Adrenal gland (tissue), 9 donors: ENCODE measurements at regions not wholly inside any gene's neighbourhood (a gene's known extent, or its start where the extent isn't known, plus 50 kb on each side); places are given as distances from the start of the nearest gene placed in this dataset.

ENCODE experiments used
- DNase-seq, 7 donors: peaks; one replicate each; pipeline ENCODE4 v3.0.0-alpha.2; 2019 to 2020
- H3K27ac ChIP-seq, 5 donors: fragments of 200-600 bp; sonication (generic) in 4 of 5; 1 replicate in 3 of 5; 2 replicates in 2 of 5; pipeline versions ENCODE4 v1.5.1 to v1.8.0; 2016 to 2020; ENCODE audit warnings: mild to moderate bottlenecking in 1 of 5
- H3K27me3 ChIP-seq: fragments of 200-600 bp; 2 replicates; pipeline ENCODE4 v1.8.0; 2021
- H3K36me3 ChIP-seq, 2 donors: fragments of 200-600 bp; replicated peaks in 1 of 2; 1 replicate in 1 of 2; 2 replicates in 1 of 2; pipeline versions ENCODE4 v1.5.1 to v1.8.0; 2018 to 2022
- H3K4me1 ChIP-seq, 2 donors: fragments of 200-600 bp; replicated peaks in 1 of 2; 1 replicate in 1 of 2; 2 replicates in 1 of 2; pipeline versions ENCODE4 v1.5.1 to v1.8.0; 2018 to 2021
- H3K4me3 ChIP-seq, 4 donors: fragments of 200-600 bp; sonication (generic) in 3 of 4; one replicate each; pipeline ENCODE4 v1.5.1; 2016 to 2018
- H3K9me3 ChIP-seq, 3 donors: fragments of 200-600 bp; sonication (generic) in 1 of 3; replicated peaks in 1 of 3; 1 replicate in 2 of 3; 2 replicates in 1 of 3; pipeline versions ENCODE4 v1.5.1 to v1.8.0; 2016 to 2021
- CTCF ChIP-seq, 6 experiments: fragments of 450-650 bp in 4 of 6; fragments of 200-600 bp in 2 of 6; sonication (generic) in 1 of 6; IDR thresholded peaks; 1 replicate in 5 of 6; 2 replicates in 1 of 6; pipeline versions ENCODE4 v1.5.1 to v1.8.0; 2016 to 2021; ENCODE audit warnings: antibody characterized with exemption in 6 of 6, mild to moderate bottlenecking in 2 of 6, moderate library complexity in 1 of 6
- POLR2A ChIP-seq, 2 donors: fragments of 450-650 bp; IDR thresholded peaks; one replicate each; pipeline ENCODE4 v1.6.1; 2017; ENCODE audit warnings: antibody characterized with exemption in 2 of 2, mild to moderate bottlenecking in 2 of 2, moderate library complexity in 1 of 2
- WGBS, 4 donors: extraction: QIAGEN DNeasy Blood & Tissue Kit in 2 of 4; methylation state at CpG; one replicate each; pipeline versions ENCODE4 v1.1.5 to v1.1.7; 2013 to 2017; 5-methylcytosine and 5-hydroxymethylcytosine counted together
- intact Hi-C, 2 donors: fragments of 100-400 bp; cut with DNase I; formaldehyde crosslinking; loops; one replicate each; pipeline versions ENCODE4 v1.14.1 to v1.15.0; 2022 to 2023
- donor health status: healthy with polysubstance abuse.
- donor health status: Bipolar disorder and iron deficiency.
- donor health status: DM: yes; HTN: yes; CAD: no.
- donor health status: DM: no; HTN: no; CAD: no.
- donor health status: DM: no; HTN: no; CAD: no.

DNA sequence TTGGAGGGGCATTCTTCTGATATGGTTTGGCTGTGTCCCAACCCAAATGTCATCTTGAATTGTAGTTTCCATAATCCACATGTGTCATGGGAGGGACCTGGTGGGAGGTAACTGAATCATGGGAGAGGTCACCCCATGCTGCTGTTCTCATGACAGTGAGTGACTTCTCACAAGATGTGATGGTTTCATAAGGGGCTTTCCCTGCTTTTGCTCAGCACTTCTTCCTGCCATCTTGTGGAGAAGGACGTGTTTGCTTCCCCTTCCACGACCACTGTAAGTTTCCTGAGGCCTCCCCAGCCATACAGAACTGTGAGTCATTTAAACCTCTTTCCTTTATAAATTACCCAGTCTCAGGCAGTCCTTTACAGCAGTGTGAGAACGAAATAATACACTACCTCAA lies 382.4 kb downstream of the VRK1 start:
- DNase-seq, result no peak
- Histone ChIP-seq H3K4me1 (no peaks in the 10 kb centered on the region), H3K4me3 (no peak overlapping the region), H3K27ac (no peak overlapping the region), H3K9me3 (no peaks in the 10 kb centered on the region), H3K36me3 (no peaks in the 10 kb centered on the region), H3K27me3 (no peaks in the 10 kb centered on the region)
- intact Hi-C loops, result no loop called here
- no peak for TF ChIP-seq CTCF (IDR thresholded peaks at IDR 0.05)
- no peak for TF ChIP-seq POLR2A (IDR thresholded peaks at IDR 0.05)
- WGBS, 4 donors, result 30 to 68% (median 44%) methylated on average over 3 of the region's 3 CpGs

GRCh38 chr14:97180304-97181200 lies 383.4 kb downstream of the VRK1 start:
- DNase-seq, result peak; percentile 56 to 77 (median 71)
- Histone ChIP-seq H3K9me3 (no peaks in the 10 kb centered on the region), H3K4me1 (no peaks in the 10 kb centered on the region), H3K36me3 (no peaks in the 10 kb centered on the region), H3K4me3 (no peak overlapping the region), H3K27me3 (no peaks in the 10 kb centered on the region), H3K27ac (peak overlapping the region in 1 of 5 donors; percentile 10)
- 67 to 77% (median 69%) methylated on average over 19 to 32 of the region's 32 CpGs for WGBS, 4 donors
- peak in 4 of 6 experiments; percentile 17 to 39 (median 30) for TF ChIP-seq CTCF (IDR thresholded peaks at IDR 0.05)
- TF ChIP-seq POLR2A (IDR thresholded peaks at IDR 0.05), result no peak
- intact Hi-C loops, result no loop called here

- Histone ChIP-seq H3K27me3 (no peaks in the 10 kb centered on the region), H3K4me3 (no peak overlapping the region), H3K4me1 (no peaks in the 10 kb centered on the region), H3K36me3 (no peaks in the 10 kb centered on the region), H3K27ac (no peak overlapping the region), H3K9me3 (no peaks in the 10 kb centered on the region)
- DNase-seq, result no peak
- WGBS, 4 donors, result 29 to 38% (median 31%) methylated on average over 6 of the region's 6 CpGs
- TF ChIP-seq CTCF (IDR thresholded peaks at IDR 0.05) (no peak), POLR2A (IDR thresholded peaks at IDR 0.05) (no peak)
- intact Hi-C loops, result no loop called here
These were observed 388.0 kb downstream of the VRK1 start for GRCh38 chr14:97185186-97185585.

- intact Hi-C loops, result no loop called here
- TF ChIP-seq POLR2A (IDR thresholded peaks at IDR 0.05), result no peak
- no peak for TF ChIP-seq CTCF (IDR thresholded peaks at IDR 0.05)
- Histone ChIP-seq H3K36me3 (no peaks in the 10 kb centered on the region), H3K4me3 (no peak overlapping the region), H3K27ac (no peak overlapping the region), H3K27me3 (no peaks in the 10 kb centered on the region), H3K4me1 (no peaks in the 10 kb centered on the region), H3K9me3 (no peaks in the 10 kb centered on the region)
- DNase-seq, result no peak
- WGBS, 4 donors, result 52 to 69% (median 60%) methylated on average over 1 to 2 of the region's 2 CpGs
These were observed 390.7 kb downstream of the VRK1 start for GRCh38 chr14:97187916-97188315.
